VCaP (cell line): ENCODE measurements at regions not wholly inside any gene's neighbourhood (a gene's known extent, or its start where the extent isn't known, plus 50 kb on each side); places are given as distances from the start of the nearest gene placed in this dataset.

Experiments used
- H3K27ac ChIP-seq: fragments of 450-650 bp; 2 replicates; pipeline ENCODE4 v1.5.1; 2017
- CTCF ChIP-seq: fragments of 450-650 bp; conservative IDR thresholded peaks from 2 replicates; pipeline ENCODE4 v1.5.1; 2017; ENCODE audit warnings: mild to moderate bottlenecking, moderate library complexity

GRCh38 chr6:134502614-134503549, 185.0 kb upstream of the SGK1 start:
- no peak for TF ChIP-seq CTCF
- H3K27ac ChIP-seq = no peak overlapping the region

- no peak for TF ChIP-seq CTCF
Measured at GRCh38 chr6:134495890-134496248, 178.0 kb upstream of the SGK1 start.

GRCh38 chr6:134495203-134495889, 177.4 kb upstream of the SGK1 start:
- no peak overlapping the region for H3K27ac ChIP-seq
- TF ChIP-seq CTCF = no peak

More at GRCh38 chr6:134495890-134496248, 178.0 kb upstream of the SGK1 start:
- H3K27ac ChIP-seq = no peak overlapping the region

- no peak overlapping the region for H3K27ac ChIP-seq
- TF ChIP-seq CTCF = no peak
Measured at GRCh38 chr6:134493789-134494188, 175.9 kb upstream of the SGK1 start.

- H3K27ac ChIP-seq = no peak overlapping the region; the same call in 1 of the 2 replicates
- no peak for TF ChIP-seq CTCF
Measured at GRCh38 chr6:134491477-134491876, 173.6 kb upstream of the SGK1 start.

GRCh38 chr6:134482593-134483270, 164.8 kb upstream of the SGK1 start:
- TF ChIP-seq CTCF = no peak
- H3K27ac ChIP-seq = no peak overlapping the region

GRCh38 chr6:134481966-134482365, 164.1 kb upstream of the SGK1 start:
- TF ChIP-seq CTCF = no peak
- no peak overlapping the region for H3K27ac ChIP-seq
